Stimulated activated CD4-positive, alpha-beta T cell treated with anti-CD3 and anti-CD28 coated beads, Interleukin-2, amount 100 ng/mL, for 24 hours (primary cell): ENCODE measurements at regions not wholly inside any gene's neighbourhood (a gene's known extent, or its start where the extent isn't known, plus 50 kb on each side); places are given as distances from the start of the nearest gene placed in this dataset.
"Not testable (repeated sequence)": the region's sequence is repeated elsewhere in the genome, so short reads cannot be mapped to it uniquely, and the experiment has no call there.

Experiments
- DNase-seq, 2 donors: peaks; one replicate each; pipeline ENCODE4 v3.0.0-alpha.2; 2020

GRCh38 chr3:176415661-176416295 lies 781.5 kb downstream of the TBL1XR1 start:
- no peak for DNase-seq

- DNase-seq = no peak
Observed at GRCh38 chr3:176412771-176413170, 784.5 kb downstream of the TBL1XR1 start.

GRCh38 chr3:176403531-176403930 lies 793.8 kb downstream of the TBL1XR1 start:
- DNase-seq = no peak

- no peak for DNase-seq
Observed at GRCh38 chr3:176401211-176401610, 796.1 kb downstream of the TBL1XR1 start.

- DNase-seq = no peak
Observed at GRCh38 chr3:176399193-176399592, 798.1 kb downstream of the TBL1XR1 start.

- no peak for DNase-seq
Observed at GRCh38 chr3:176395240-176395639, 802.0 kb downstream of the TBL1XR1 start.

GRCh38 chr3:176378789-176379188 lies 818.5 kb downstream of the TBL1XR1 start:
- no peak for DNase-seq

GRCh38 chr3:176376531-176376930 lies 820.8 kb downstream of the TBL1XR1 start:
- no peak for DNase-seq

GRCh38 chr3:176375519-176375918 lies 821.8 kb downstream of the TBL1XR1 start:
- no peak for DNase-seq

GRCh38 chr3:176362191-176362731 lies 835.0 kb downstream of the TBL1XR1 start:
- no peak for DNase-seq

- no peak for DNase-seq
Observed at GRCh38 chr3:176359211-176359610, 838.1 kb downstream of the TBL1XR1 start.

GRCh38 chr3:176357891-176358290 lies 839.4 kb downstream of the TBL1XR1 start:
- DNase-seq = no peak

GRCh38 chr3:176354843-176355242 lies 842.4 kb downstream of the TBL1XR1 start:
- no peak for DNase-seq

- no peak for DNase-seq
Observed at GRCh38 chr3:176352716-176353334, 844.5 kb downstream of the TBL1XR1 start.

- no peak for DNase-seq
Observed at GRCh38 chr3:176351408-176351807, 845.9 kb downstream of the TBL1XR1 start.

GRCh38 chr3:176349706-176350105 lies 847.6 kb downstream of the TBL1XR1 start:
- DNase-seq = no peak

GRCh38 chr3:176347424-176348146 lies 849.7 kb downstream of the TBL1XR1 start:
- DNase-seq = no peak

- no peak for DNase-seq
Observed at GRCh38 chr3:176341963-176342362, 855.3 kb downstream of the TBL1XR1 start.

- DNase-seq = no peak
Observed at GRCh38 chr3:176328666-176329065, 868.6 kb downstream of the TBL1XR1 start.

- no peak for DNase-seq
Observed at GRCh38 chr3:176328198-176328597, 869.1 kb downstream of the TBL1XR1 start.

GRCh38 chr3:176326894-176327490 lies 870.3 kb downstream of the TBL1XR1 start:
- not testable (repeated sequence) for DNase-seq

- DNase-seq = not testable (repeated sequence)
Observed at GRCh38 chr3:176321532-176321931, 875.8 kb downstream of the TBL1XR1 start.

GRCh38 chr3:176321099-176321498 lies 876.2 kb downstream of the TBL1XR1 start:
- DNase-seq = no peak
